K562 (cell line): ENCODE measurements at regions not wholly inside any gene's neighbourhood (a gene's known extent, or its start where the extent isn't known, plus 50 kb on each side); places are given as distances from the start of the nearest gene placed in this dataset.

Experiments used
- ATAC-seq: fragments of 200-7000 bp; cut with Tn5 transposase; 3 replicates; pipeline ENCODE4 v1.9.1; 2020; ENCODE audit warnings: moderate library complexity
- BruUV-seq: library from RNA; stranded (reverse); fragments of 400-500 nt; replicated peaks from 2 replicates; lab custom pipeline; 2021; lab: Mats Ljungman, UMichigan
- CTCF ChIA-PET: fragments of 300-600 bp; formaldehyde crosslinking; extraction: SDS; loops from one replicate; lab custom pipeline; 2021; ENCODE audit warnings: low intra/inter-chr PET ratio; lab: Yijun Ruan, JAX
- POLR2A ChIA-PET: fragments of 300-600, 350-650 bp; sonication (Branson Sonifier 250); formaldehyde crosslinking; extraction: SDS; loops from one replicate; lab custom pipeline; 2021; ENCODE audit warnings: antibody characterized with exemption, inconsistent platforms; lab: Yijun Ruan, JAX
- DNase-seq, 4 experiments: peaks; one replicate each; pipeline versions ENCODE4 v3.0.0 to v3.0.0-alpha.2; 2011 to 2018; ENCODE audit warnings: low spot score in 3 of 4, mixed read lengths in 3 of 4; ENCODE audit errors: extremely low read depth in 1 of 4
- FAIRE-seq: peaks from 2 replicates; lab custom pipeline; 2011; peaks lifted over from hg19 to GRCh38; lab: Jason Lieb, UNC
- H2AFZ ChIP-seq: 2 replicates; pipeline ENCODE4 v1.6.0; 2011; ENCODE audit warnings: low read depth, low read length, control low read depth, inconsistent platforms
- H3K27ac ChIP-seq: fragments of 200-600 bp; 3 replicates; pipeline ENCODE4 v1.8.0; 2011; ENCODE audit warnings: low read depth, mild to moderate bottlenecking, control low read depth, inconsistent platforms, low read length, moderate library complexity, mixed read lengths; ENCODE audit errors: extremely low read depth
- H3K27me3 ChIP-seq, 2 experiments: fragments of 300-600 bp in 1 of 2; 2 replicates in 1 of 2; 3 replicates in 1 of 2; pipeline versions ENCODE4 v1.6.0 to v1.8.0; 2011; ENCODE audit warnings: inconsistent platforms in 2 of 2, low read length in 2 of 2, mild to moderate bottlenecking in 1 of 2, mixed read lengths in 1 of 2, moderate library complexity in 1 of 2; ENCODE audit not compliant: control insufficient read depth in 2 of 2, insufficient read depth in 2 of 2
- H3K36me3 ChIP-seq: fragments of 300-600 bp; 3 replicates; pipeline ENCODE4 v1.8.0; 2011; ENCODE audit warnings: mild to moderate bottlenecking, low read length, inconsistent platforms; ENCODE audit not compliant: control insufficient read depth, insufficient read depth
- H3K4me1 ChIP-seq, 2 experiments: fragments of 200-600 bp in 1 of 2; replicated peaks in 1 of 2; 2 replicates in 1 of 2; 3 replicates in 1 of 2; pipeline versions ENCODE4 v1.5.1 to v1.8.0; 2011; ENCODE audit warnings: inconsistent platforms in 2 of 2, low read length in 2 of 2, mild to moderate bottlenecking in 1 of 2, mixed read lengths in 1 of 2, moderate library complexity in 1 of 2; ENCODE audit not compliant: control insufficient read depth in 2 of 2, insufficient read depth in 2 of 2
- H3K4me2 ChIP-seq: 2 replicates; pipeline ENCODE4 v1.6.1; 2011; ENCODE audit warnings: low read length, control low read depth, inconsistent platforms, mixed read lengths; ENCODE audit not compliant: insufficient read depth
- H3K4me3 ChIP-seq: fragments of 200-600 bp; sonication (generic), shearing (Covaris generic); 2 replicates; pipeline ENCODE4 v1.5.1; 2016; ENCODE audit warnings: control low read depth, inconsistent platforms
- H3K79me2 ChIP-seq: fragments of 200-600 bp; 3 replicates; pipeline ENCODE4 v1.8.0; 2011; ENCODE audit warnings: low read length, inconsistent platforms; ENCODE audit not compliant: control insufficient read depth, insufficient read depth
- H3K9ac ChIP-seq, 2 experiments: 2 replicates each; pipeline versions ENCODE4 v1.6.0 to v1.6.1; 2011; ENCODE audit warnings: low read depth in 2 of 2, low read length in 2 of 2, control low read depth in 1 of 2, inconsistent platforms in 1 of 2, mild to moderate bottlenecking in 1 of 2, mixed read lengths in 1 of 2; ENCODE audit not compliant: insufficient read depth in 1 of 2
- H3K9me1 ChIP-seq: one replicate; pipeline ENCODE4 v1.6.0; 2011; ENCODE audit warnings: inconsistent platforms, mild to moderate bottlenecking, low read length, moderate library complexity; ENCODE audit not compliant: control insufficient read depth, insufficient read depth
- H3K9me3 ChIP-seq: replicated peaks from 2 replicates; pipeline ENCODE4 v1.5.1; 2011; ENCODE audit warnings: low read depth, low read length, inconsistent platforms; ENCODE audit not compliant: control insufficient read depth, insufficient read depth
- H4K20me1 ChIP-seq: replicated peaks from 2 replicates; pipeline ENCODE4 v1.6.1; 2011; ENCODE audit warnings: low read length, inconsistent platforms, mixed read lengths; ENCODE audit not compliant: control insufficient read depth, insufficient read depth
- HMGN3 ChIP-seq: IDR thresholded peaks from 2 replicates; pipeline ENCODE4 v1.6.1; 2011; ENCODE audit warnings: borderline replicate concordance, low read depth, mild to moderate bottlenecking, mixed read lengths, low read length; ENCODE audit not compliant: insufficient read length; ENCODE audit errors: extremely low read depth
- HOXB6 ChIP-seq: fragments of 250-450 bp; sonication (Bioruptor Pico); IDR thresholded peaks from 2 replicates; pipeline ENCODE4 v1.5.1; 2022; ENCODE audit warnings: mild to moderate bottlenecking, borderline replicate concordance
- PBX2 ChIP-seq, 2 experiments: IDR thresholded peaks in 1 of 2; conservative IDR thresholded peaks in 1 of 2; 2 replicates each; pipeline ENCODE4 v1.6.1; 2016; ENCODE audit warnings: low read depth in 2 of 2, mild to moderate bottlenecking in 1 of 2, missing compliant biosample characterization in 1 of 2, missing genetic modification characterization in 1 of 2, moderate library complexity in 1 of 2
- RBM22 ChIP-seq: fragments of 200-400 bp; formaldehyde crosslinking; IDR thresholded peaks from 2 replicates; pipeline ENCODE4 v1.6.1; 2018; ENCODE audit warnings: low read length, low read depth; ENCODE audit not compliant: poor library complexity, severe bottlenecking
- SP2 ChIP-seq: IDR thresholded peaks from 2 replicates; pipeline ENCODE4 v1.6.1; 2011; ENCODE audit warnings: mild to moderate bottlenecking, low read depth, low read length, moderate library complexity; ENCODE audit not compliant: poor library complexity, severe bottlenecking; ENCODE audit errors: extremely low read depth
- TEAD1 ChIP-seq, 2 experiments: fragments of 450-650 bp in 1 of 2; sonication (generic) in 1 of 2; formaldehyde crosslinking; IDR thresholded peaks; 2 replicates each; pipeline versions ENCODE4 v1.4.0 to v1.8.0; 2020 to 2022; ENCODE audit warnings: mild to moderate bottlenecking in 2 of 2, missing genetic modification reagents in 1 of 2
- ZBTB8A ChIP-seq: fragments of 450-650 bp; IDR thresholded peaks from 2 replicates; pipeline ENCODE4 v1.6.1; 2018; ENCODE audit warnings: mild to moderate bottlenecking, moderate library complexity; ENCODE audit not compliant: partially characterized antibody
- ZNF175 ChIP-seq: fragments of 200-800 bp; sonication (Bioruptor generic); IDR thresholded peaks from 2 replicates; pipeline ENCODE4 v1.6.1; 2016; ENCODE audit warnings: low read depth, mild to moderate bottlenecking, missing genetic modification characterization, missing compliant biosample characterization
- WGBS: fragments of 100-300 bp; shearing (Covaris generic); methylation state at CpG from one replicate; pipeline ENCODE4 v1.1.6; 2016; ENCODE audit warnings: low coverage, mixed read lengths; ENCODE audit not compliant: insufficient coverage; ENCODE audit errors: missing lambda C conversion rate; 5-methylcytosine and 5-hydroxymethylcytosine counted together
- in situ Hi-C: fragments of 300-500 bp; cut with MboI; formaldehyde crosslinking; loops from 4 replicates; pipeline ENCODE4 v1.15.0; 2018; ENCODE audit warnings: inconsistent platforms, mixed read lengths
- intact Hi-C: fragments of 100-400 bp; cut with micrococcal nuclease; formaldehyde crosslinking; loops from 2 replicates; pipeline ENCODE4 v1.14.2; 2022
- TF ChIP-seq, protein P1 (sequence below): fragments of 250-450 bp; sonication (Bioruptor Pico); IDR thresholded peaks from 2 replicates; pipeline ENCODE4 v1.5.0; 2022; ENCODE audit warnings: mild to moderate bottlenecking

- CTCF ChIA-PET: no interaction called here
- no peak for ATAC-seq
- no TSS peak for BruUV-seq
- H3K9me1 ChIP-seq: no peaks in the 10 kb centered on the region
- FAIRE-seq: no peak
- no peaks in the 10 kb centered on the region for H3K9me3 ChIP-seq
- TF ChIP-seq ZBTB8A: no peak
- no peak for TF ChIP-seq HMGN3
- no peak for TF ChIP-seq HOXB6 (CRISPR knock-in tag)
- TF ChIP-seq, protein P1, sequence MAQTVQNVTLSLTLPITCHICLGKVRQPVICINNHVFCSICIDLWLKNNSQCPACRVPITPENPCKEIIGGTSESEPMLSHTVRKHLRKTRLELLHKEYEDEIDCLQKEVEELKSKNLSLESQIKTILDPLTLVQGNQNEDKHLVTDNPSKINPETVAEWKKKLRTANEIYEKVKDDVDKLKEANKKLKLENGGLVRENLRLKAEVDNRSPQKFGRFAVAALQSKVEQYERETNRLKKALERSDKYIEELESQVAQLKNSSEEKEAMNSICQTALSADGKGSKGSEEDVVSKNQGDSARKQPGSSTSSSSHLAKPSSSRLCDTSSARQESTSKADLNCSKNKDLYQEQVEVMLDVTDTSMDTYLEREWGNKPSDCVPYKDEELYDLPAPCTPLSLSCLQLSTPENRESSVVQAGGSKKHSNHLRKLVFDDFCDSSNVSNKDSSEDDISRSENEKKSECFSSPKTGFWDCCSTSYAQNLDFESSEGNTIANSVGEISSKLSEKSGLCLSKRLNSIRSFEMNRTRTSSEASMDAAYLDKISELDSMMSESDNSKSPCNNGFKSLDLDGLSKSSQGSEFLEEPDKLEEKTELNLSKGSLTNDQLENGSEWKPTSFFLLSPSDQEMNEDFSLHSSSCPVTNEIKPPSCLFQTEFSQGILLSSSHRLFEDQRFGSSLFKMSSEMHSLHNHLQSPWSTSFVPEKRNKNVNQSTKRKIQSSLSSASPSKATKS (CRISPR knock-in tag): no peak
- TF ChIP-seq RBM22: no peak
- no peak for TF ChIP-seq PBX2 (CRISPR knock-in tag; IDR thresholded peaks at IDR 0.05; ENCODE audit: low read depth)
- TF ChIP-seq PBX2 (tag; conservative IDR thresholded peaks at IDR 0.05; ENCODE audit: low read depth): no peak
- no peak for TF ChIP-seq ZNF175 (CRISPR knock-in tag)
- no peak for TF ChIP-seq TEAD1 (CRISPR knock-in tag; IDR thresholded peaks at IDR 0.05)
- no peak for TF ChIP-seq SP2
- TF ChIP-seq, all 486 proteins: peak for 0
- H3K79me2 ChIP-seq: no peaks in the 10 kb centered on the region
- no peak overlapping the region for H3K4me2 ChIP-seq
- POLR2A ChIA-PET: no interaction called here
- H3K9ac ChIP-seq: no peak overlapping the region
- no peaks in the 10 kb centered on the region for H3K27me3 ChIP-seq
- DNase-seq: no peak
- no peak overlapping the region for H3K27ac ChIP-seq
- 0% methylated on average over 2 of the region's 2 CpGs for WGBS
- intact Hi-C loops (no loop called here), in situ Hi-C loops (no loop called here)
- H2AFZ ChIP-seq: no peak overlapping the region
- no peaks in the 10 kb centered on the region for H3K4me1 ChIP-seq
- no peaks in the 10 kb centered on the region for H3K36me3 ChIP-seq
- H4K20me1 ChIP-seq: no peaks in the 10 kb centered on the region
- H3K4me3 ChIP-seq: no peak overlapping the region
Measured at GRCh38 chr3:78398401-78398800, 1358.5 kb downstream of the ROBO2 start.
